IMR-90 (cell line): ENCODE measurements at regions not wholly inside any gene's neighbourhood (a gene's known extent, or its start where the extent isn't known, plus 50 kb on each side); places are given as distances from the start of the nearest gene placed in this dataset.

Experiments used
- ATAC-seq: fragments of 200-7000 bp; cut with Tn5 transposase; 2 replicates; pipeline ENCODE4 v1.9.1; 2020; ENCODE audit warnings: low read depth, mild to moderate bottlenecking, moderate library complexity
- BruUV-seq: library from RNA; stranded (reverse); fragments of 400-500 nt; replicated peaks from 2 replicates; lab custom pipeline; 2021; lab: Mats Ljungman, UMichigan
- CTCF ChIA-PET: fragments of 300-600 bp; formaldehyde crosslinking; extraction: SDS; loops from one replicate; lab custom pipeline; 2021; ENCODE audit warnings: antibody characterized with exemption; lab: Yijun Ruan, JAX
- POLR2A ChIA-PET: fragments of 300-600 bp; sonication (Branson Sonifier 250); formaldehyde crosslinking; loops from one replicate; lab custom pipeline; 2022; ENCODE audit warnings: antibody characterized with exemption; ENCODE audit not compliant: unreplicated experiment; lab: Charles Lee
- DNase-seq: peaks from one replicate; pipeline ENCODE4 v3.0.0; 2013
- H2AFZ ChIP-seq: replicated peaks from 2 replicates; pipeline ENCODE3; 2013; ENCODE audit warnings: low read length, mild to moderate bottlenecking; ENCODE audit not compliant: poor library complexity
- H2AK5ac ChIP-seq: 2 replicates; pipeline ENCODE4 v1.6.1; 2013; ENCODE audit warnings: low read depth, low read length, inconsistent platforms
- H2AK9ac ChIP-seq: replicated peaks from 2 replicates; pipeline ENCODE3; 2013; ENCODE audit warnings: mild to moderate bottlenecking, low read depth, low read length, moderate library complexity; ENCODE audit not compliant: poor library complexity
- H2BK120ac ChIP-seq: 2 replicates; pipeline ENCODE4 v1.6.1; 2013; ENCODE audit warnings: low read depth, low read length, inconsistent platforms
- H2BK15ac ChIP-seq: 3 replicates; pipeline ENCODE4 v1.6.1; 2013; ENCODE audit warnings: low read depth, low read length, inconsistent platforms
- H2BK20ac ChIP-seq: 2 replicates; pipeline ENCODE4 v1.6.1; 2013; ENCODE audit warnings: low read depth, mild to moderate bottlenecking, inconsistent platforms, low read length, moderate library complexity
- H2BK5ac ChIP-seq: 2 replicates; pipeline ENCODE4 v1.6.1; 2013; ENCODE audit warnings: mild to moderate bottlenecking, low read depth, low read length, inconsistent platforms; ENCODE audit not compliant: poor library complexity, severe bottlenecking
- H3K14ac ChIP-seq: replicated peaks from 2 replicates; pipeline ENCODE4 v1.6.1; 2013; ENCODE audit warnings: low read depth, low read length, inconsistent platforms
- H3K18ac ChIP-seq: 2 replicates; pipeline ENCODE4 v1.6.1; 2013; ENCODE audit warnings: low read depth, low read length, control low read depth
- H3K23ac ChIP-seq: 2 replicates; pipeline ENCODE4 v1.6.1; 2013; ENCODE audit warnings: low read depth, low read length, inconsistent platforms
- H3K27ac ChIP-seq: 2 replicates; pipeline ENCODE4 v1.5.1; 2013; ENCODE audit warnings: mild to moderate bottlenecking, control low read depth, low read length; ENCODE audit not compliant: insufficient read depth
- H3K27me3 ChIP-seq: 2 replicates; pipeline ENCODE4 v1.6.1; 2013; ENCODE audit warnings: low read length; ENCODE audit not compliant: control insufficient read depth, insufficient read depth
- H3K36me3 ChIP-seq: 2 replicates; pipeline ENCODE4 v1.6.1; 2013; ENCODE audit warnings: low read length, mixed read lengths; ENCODE audit not compliant: control insufficient read depth, insufficient read depth
- H3K4ac ChIP-seq: 2 replicates; pipeline ENCODE4 v1.6.1; 2013; ENCODE audit warnings: low read depth, low read length, inconsistent platforms
- H3K4me1 ChIP-seq: 2 replicates; pipeline ENCODE4 v1.6.1; 2013; ENCODE audit warnings: low read length, mixed read lengths; ENCODE audit not compliant: control insufficient read depth, insufficient read depth
- H3K4me2 ChIP-seq: 2 replicates; pipeline ENCODE4 v1.6.1; 2013; ENCODE audit warnings: low read depth, mild to moderate bottlenecking, control low read depth, low read length, moderate library complexity
- H3K4me3 ChIP-seq: 2 replicates; pipeline ENCODE4 v1.5.1; 2013; ENCODE audit warnings: low read depth, mild to moderate bottlenecking, control low read depth, low read length, moderate library complexity; ENCODE audit not compliant: insufficient read depth
- H3K56ac ChIP-seq: 2 replicates; pipeline ENCODE4 v1.6.1; 2013; ENCODE audit warnings: low read length, inconsistent platforms; ENCODE audit not compliant: insufficient read depth; ENCODE audit errors: extremely low read depth
- H3K79me1 ChIP-seq, 2 experiments: 2 replicates each; pipeline ENCODE4 v1.6.1; 2013; ENCODE audit warnings: low read length in 2 of 2, inconsistent platforms in 1 of 2, low read depth in 1 of 2
- H3K9ac ChIP-seq: 2 replicates; pipeline ENCODE4 v1.6.1; 2013; ENCODE audit warnings: low read depth, low read length, control low read depth
- H3K9me1 ChIP-seq: 2 replicates; pipeline ENCODE4 v1.6.1; 2013; ENCODE audit warnings: low read length, inconsistent platforms; ENCODE audit not compliant: insufficient read depth
- H3K9me3 ChIP-seq: 2 replicates; pipeline ENCODE4 v1.6.1; 2013; ENCODE audit warnings: low read length; ENCODE audit not compliant: control insufficient read depth, insufficient read depth
- H4K20me1 ChIP-seq: 2 replicates; pipeline ENCODE4 v1.6.1; 2013; ENCODE audit warnings: low read length, inconsistent platforms; ENCODE audit not compliant: insufficient read depth
- H4K5ac ChIP-seq: 2 replicates; pipeline ENCODE4 v1.6.1; 2013; ENCODE audit warnings: mild to moderate bottlenecking, low read depth, low read length, control low read depth
- H4K8ac ChIP-seq, 2 experiments: 2 replicates each; pipeline ENCODE4 v1.6.1; 2013; ENCODE audit warnings: low read depth in 2 of 2, low read length in 2 of 2, control low read depth in 1 of 2, inconsistent platforms in 1 of 2
- H4K91ac ChIP-seq: 2 replicates; pipeline ENCODE4 v1.6.1; 2013; ENCODE audit warnings: low read depth, low read length, inconsistent platforms; ENCODE audit not compliant: insufficient read depth
- CEBPB ChIP-seq: IDR thresholded peaks from 2 replicates; pipeline ENCODE4 v1.6.1; 2012; ENCODE audit warnings: low read depth, low read length, improper control_type of control experiment
- CTCF ChIP-seq: conservative IDR thresholded peaks from 2 replicates; pipeline ENCODE4 v1.5.1; 2012; ENCODE audit warnings: mild to moderate bottlenecking, low read depth, low read length, improper control_type of control experiment
- MAFK ChIP-seq: IDR thresholded peaks from 2 replicates; pipeline ENCODE4 v1.6.1; 2012; ENCODE audit warnings: low read depth, low read length, improper control_type of control experiment
- MAZ ChIP-seq: IDR thresholded peaks from 2 replicates; pipeline ENCODE4 v1.6.1; 2012; ENCODE audit warnings: low read depth, mild to moderate bottlenecking, low read length, improper control_type of control experiment, moderate library complexity, borderline replicate concordance
- WGBS, 2 experiments: methylation state at CpG; one replicate each; pipeline versions ENCODE4 v1.1.5 to v1.1.7; 2013; ENCODE audit warnings: missing lambda C conversion rate in 2 of 2; ENCODE audit not compliant: insufficient read length in 1 of 2; ENCODE audit errors: extremely low coverage in 2 of 2; 5-methylcytosine and 5-hydroxymethylcytosine counted together
- dilution Hi-C: fragments of 300-500 bp; cut with HindIII; formaldehyde crosslinking; loops from one replicate; pipeline ENCODE4 v1.14.3; 2018; ENCODE audit warnings: low sequenced_read_pairs; ENCODE audit not compliant: unreplicated experiment
- in situ Hi-C: fragments of 300-500 bp; cut with MboI; formaldehyde crosslinking; loops from 3 replicates; pipeline ENCODE4 v1.14.3; 2019; ENCODE audit warnings: low sequenced_read_pairs, inconsistent platforms, mixed read lengths
- intact Hi-C: fragments of 100-400 bp; cut with micrococcal nuclease; formaldehyde crosslinking; loops from 2 replicates; pipeline ENCODE4 v1.10.0; 2022

DNA sequence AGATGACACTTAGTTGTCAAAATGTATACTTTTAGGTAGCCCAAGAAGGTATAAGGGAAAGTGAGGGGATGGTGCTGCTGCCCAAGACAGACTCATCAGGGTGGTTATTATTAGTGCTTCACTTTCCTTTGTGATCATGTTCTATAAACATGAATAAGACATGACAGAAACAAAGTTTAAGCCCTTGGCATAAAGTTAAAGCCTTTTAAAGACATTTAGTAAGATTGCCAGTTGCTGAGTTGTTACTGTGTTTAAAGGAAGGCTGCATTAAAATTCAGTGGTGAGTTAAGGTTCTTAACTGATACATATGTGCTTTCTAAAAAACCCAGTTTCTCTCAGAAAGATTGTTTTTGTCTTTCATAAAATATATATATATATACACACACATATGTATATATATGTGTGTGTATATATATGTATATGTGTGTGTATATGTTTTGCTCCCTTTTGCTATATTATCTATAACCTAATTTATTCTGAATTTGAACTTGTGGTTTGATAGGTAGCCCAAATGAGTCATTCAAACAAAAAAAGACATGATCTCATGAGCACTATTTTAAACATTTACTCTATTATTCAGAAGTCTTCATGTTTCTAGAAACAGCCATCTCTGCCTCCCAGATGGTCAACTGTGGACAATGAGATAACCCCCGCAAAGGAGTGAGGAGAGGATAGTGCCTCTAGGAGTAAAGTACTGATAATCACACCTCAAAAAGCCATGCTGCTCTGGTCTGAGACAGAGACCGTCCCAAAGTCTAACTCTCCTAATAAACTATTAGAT is 98.1 kb upstream of the OTUD4 start (continued):
- TF ChIP-seq CTCF (no peak), CEBPB (no peak)

GRCh38 chr4:145277011-145277410 is 96.6 kb upstream of the OTUD4 start:
- H3K18ac ChIP-seq: no peak overlapping the region
- no peak overlapping the region for H3K27ac ChIP-seq
- ChIA-PET CTCF (no interaction called here), POLR2A (no interaction called here)
- H2BK5ac ChIP-seq: no peak overlapping the region
- H4K91ac ChIP-seq: no peak overlapping the region
- no peak overlapping the region for H2AK5ac ChIP-seq
- no peak overlapping the region for H2BK15ac ChIP-seq
- DNase-seq (no peak), ATAC-seq (no peak)
- H4K8ac ChIP-seq: no peak overlapping the region
- H3K4me1 ChIP-seq: peaks cover 11% of the 10 kb centered on the region
- no peak overlapping the region for H3K4ac ChIP-seq
- dilution Hi-C loops (no loop called here), in situ Hi-C loops (no loop called here), intact Hi-C loops (no loop called here)
- no peak overlapping the region for H3K14ac ChIP-seq
- no peak overlapping the region for H2AFZ ChIP-seq
- no peak overlapping the region for H3K23ac ChIP-seq
- H2BK120ac ChIP-seq: no peak overlapping the region
- no TSS peak for BruUV-seq
- H4K5ac ChIP-seq: no peak overlapping the region
- no peak overlapping the region for H3K56ac ChIP-seq
- no peak overlapping the region for H2AK9ac ChIP-seq
- no CpG with 5 or more reads among the region's 1 CpG for WGBS, 2 experiments
- TF ChIP-seq MAZ (no peak), MAFK (no peak)
- H4K20me1 ChIP-seq: no peaks in the 10 kb centered on the region
- no peak overlapping the region for H3K4me2 ChIP-seq
- H3K4me3 ChIP-seq: no peak overlapping the region
- no peaks in the 10 kb centered on the region for H3K79me1 ChIP-seq
- no peaks in the 10 kb centered on the region for H3K9me3 ChIP-seq
- H3K36me3 ChIP-seq: no peaks in the 10 kb centered on the region
- H3K9ac ChIP-seq: no peak overlapping the region
- H2BK20ac ChIP-seq: no peak overlapping the region
- H3K9me1 ChIP-seq: 0 out of 2 replicates have a peak, but pooled peaks cover 3% of the 10 kb centered on the region
- no peaks in the 10 kb centered on the region for H3K27me3 ChIP-seq
